Activated T-helper 1 cell treated with anti-CD3 and anti-CD28 coated beads, Interleukin-2, amount 50 U/mL, for 16 hours (primary cell): ENCODE measurements at regions not wholly inside any gene's neighbourhood (a gene's known extent, or its start where the extent isn't known, plus 50 kb on each side); places are given as distances from the start of the nearest gene placed in this dataset.

Experiments used
- DNase-seq, 2 donors: peaks; one replicate each; pipeline ENCODE4 v3.0.0-alpha.2; 2020; ENCODE audit warnings: low read depth in 1 of 2, low spot score in 1 of 2

- DNase-seq: no peak
Observed at GRCh38 chr22:48053973-48054372, 1291.5 kb downstream of the TBC1D22A start.

GRCh38 chr22:48053486-48053885 is 1291.0 kb downstream of the TBC1D22A start:
- DNase-seq: no peak

- no peak for DNase-seq
Observed at GRCh38 chr22:48052621-48052890, 1290.1 kb downstream of the TBC1D22A start.

GRCh38 chr22:48051796-48052620 is 1289.6 kb downstream of the TBC1D22A start:
- no peak for DNase-seq

- no peak for DNase-seq
Observed at GRCh38 chr22:48050836-48051235, 1288.4 kb downstream of the TBC1D22A start.

GRCh38 chr22:48049116-48049515 is 1286.7 kb downstream of the TBC1D22A start:
- no peak for DNase-seq

GRCh38 chr22:48047722-48048500 is 1285.5 kb downstream of the TBC1D22A start:
- no peak for DNase-seq

- no peak for DNase-seq
Observed at GRCh38 chr22:48045369-48045768, 1282.9 kb downstream of the TBC1D22A start.

GRCh38 chr22:48044487-48045060 is 1282.1 kb downstream of the TBC1D22A start:
- no peak for DNase-seq

GRCh38 chr22:48043581-48043980 is 1281.1 kb downstream of the TBC1D22A start:
- no peak for DNase-seq

- DNase-seq: no peak
Observed at GRCh38 chr22:48042621-48043395, 1280.4 kb downstream of the TBC1D22A start.

GRCh38 chr22:48039326-48039725 is 1276.9 kb downstream of the TBC1D22A start:
- DNase-seq: no peak

GRCh38 chr22:48037618-48038017 is 1275.2 kb downstream of the TBC1D22A start:
- no peak for DNase-seq

GRCh38 chr22:48035897-48036296 is 1273.4 kb downstream of the TBC1D22A start:
- no peak for DNase-seq

GRCh38 chr22:48031589-48031988 is 1269.1 kb downstream of the TBC1D22A start:
- no peak for DNase-seq

GRCh38 chr22:48025096-48025495 is 1262.6 kb downstream of the TBC1D22A start:
- DNase-seq: no peak

- DNase-seq: no peak
Observed at GRCh38 chr22:48021991-48022401, 1259.5 kb downstream of the TBC1D22A start.

- DNase-seq: no peak
Observed at GRCh38 chr22:48018346-48018745, 1255.9 kb downstream of the TBC1D22A start.

- DNase-seq: no peak
Observed at GRCh38 chr22:48015701-48016100, 1253.3 kb downstream of the TBC1D22A start.

- no peak for DNase-seq
Observed at GRCh38 chr22:48004936-48005335, 1242.5 kb downstream of the TBC1D22A start.

- no peak for DNase-seq
Observed at GRCh38 chr22:48004038-48004437, 1241.6 kb downstream of the TBC1D22A start.
